HL-60 (cell line): ENCODE measurements at regions not wholly inside any gene's neighbourhood (a gene's known extent, or its start where the extent isn't known, plus 50 kb on each side); places are given as distances from the start of the nearest gene placed in this dataset.

Experiments
- DNase-seq, 2 experiments: peaks; one replicate each; pipeline ENCODE4 v3.0.0-alpha.2; 2010 to 2020; ENCODE audit warnings: low read depth in 1 of 2, low spot score in 1 of 2
- H3K27ac ChIP-seq: fragments of 250-450 bp; sonication (Bioruptor Pico); replicated peaks from 2 replicates; pipeline ENCODE4 v1.5.1; 2020; ENCODE audit warnings: mild to moderate bottlenecking, moderate library complexity
- H3K27me3 ChIP-seq: fragments of 250-450 bp; sonication (Bioruptor Pico); 2 replicates; pipeline ENCODE4 v1.5.1; 2021; ENCODE audit warnings: mild to moderate bottlenecking, moderate library complexity; ENCODE audit not compliant: insufficient read depth, poor library complexity, severe bottlenecking
- H3K4me3 ChIP-seq: replicated peaks from 2 replicates; pipeline ENCODE4 v1.5.1; 2011; ENCODE audit warnings: mild to moderate bottlenecking, control low read depth, low read length; ENCODE audit not compliant: insufficient read depth
- GABPA ChIP-seq: IDR thresholded peaks from 2 replicates; pipeline ENCODE4 v1.6.1; 2012; ENCODE audit warnings: low read depth
- POLR2AphosphoS5 ChIP-seq: IDR thresholded peaks from 2 replicates; pipeline ENCODE4 v1.6.1; 2012; ENCODE audit warnings: low read depth
- REST ChIP-seq: IDR thresholded peaks from 2 replicates; pipeline ENCODE4 v1.6.1; 2012; ENCODE audit warnings: low read depth; ENCODE audit not compliant: insufficient replicate concordance
- SPI1 ChIP-seq: IDR thresholded peaks from 2 replicates; pipeline ENCODE4 v1.6.1; 2012; ENCODE audit warnings: low read depth, mild to moderate bottlenecking, borderline replicate concordance
- TF ChIP-seq, protein P1 (sequence below): IDR thresholded peaks from one replicate; pipeline ENCODE4 v1.5.1; 2011; ENCODE audit warnings: low read length, control low read depth, inconsistent platforms; ENCODE audit not compliant: insufficient read depth

DNA sequence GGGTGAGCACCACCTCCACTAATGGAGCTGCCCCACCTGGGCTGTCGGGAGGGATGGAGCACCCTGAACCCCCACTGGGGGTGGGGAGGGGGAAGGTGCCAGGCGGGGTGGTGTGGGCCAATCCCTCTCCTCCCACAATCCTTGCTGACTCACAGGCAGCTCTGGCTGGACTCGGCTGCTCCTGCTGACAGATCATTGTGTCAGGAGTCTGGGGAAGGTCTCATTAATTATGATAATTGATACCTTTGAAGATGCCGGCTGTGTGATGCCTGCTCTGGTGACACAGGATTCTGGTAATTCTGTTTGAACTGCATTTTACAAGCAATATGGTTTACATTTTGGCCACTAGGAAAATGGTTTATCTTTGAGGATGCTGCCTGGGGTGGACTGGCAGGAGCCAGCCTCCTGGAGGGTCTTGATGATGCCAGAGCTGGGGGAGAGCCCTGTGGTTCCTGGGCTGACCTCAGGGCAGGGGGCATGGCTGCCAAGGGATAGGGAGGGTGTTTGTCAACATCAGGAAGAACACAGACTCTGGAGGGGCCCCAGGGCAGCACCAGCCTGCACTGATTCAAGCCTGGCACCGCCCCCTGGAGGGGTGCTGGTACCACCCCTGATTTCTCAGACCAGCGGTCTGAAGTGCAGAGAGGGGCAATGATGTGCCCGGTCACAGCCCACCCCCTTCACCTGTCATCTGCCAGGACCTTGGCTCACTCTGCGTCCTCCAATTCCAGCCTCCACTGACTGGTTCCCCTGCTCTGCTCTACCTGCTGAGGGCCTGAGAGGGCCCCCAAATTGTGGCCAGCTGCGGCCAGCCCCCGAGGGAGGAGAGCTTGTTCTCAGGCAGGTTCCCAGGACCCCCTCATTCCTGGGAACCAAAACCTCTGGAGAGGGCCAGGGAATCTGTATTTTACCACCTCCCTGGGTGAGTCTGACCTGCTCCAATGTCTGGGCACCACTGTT, 338.8 kb downstream of the MATN1 start:
- TF ChIP-seq SPI1, result no peak
- no peak for TF ChIP-seq POLR2AphosphoS5
- TF ChIP-seq, protein P1, sequence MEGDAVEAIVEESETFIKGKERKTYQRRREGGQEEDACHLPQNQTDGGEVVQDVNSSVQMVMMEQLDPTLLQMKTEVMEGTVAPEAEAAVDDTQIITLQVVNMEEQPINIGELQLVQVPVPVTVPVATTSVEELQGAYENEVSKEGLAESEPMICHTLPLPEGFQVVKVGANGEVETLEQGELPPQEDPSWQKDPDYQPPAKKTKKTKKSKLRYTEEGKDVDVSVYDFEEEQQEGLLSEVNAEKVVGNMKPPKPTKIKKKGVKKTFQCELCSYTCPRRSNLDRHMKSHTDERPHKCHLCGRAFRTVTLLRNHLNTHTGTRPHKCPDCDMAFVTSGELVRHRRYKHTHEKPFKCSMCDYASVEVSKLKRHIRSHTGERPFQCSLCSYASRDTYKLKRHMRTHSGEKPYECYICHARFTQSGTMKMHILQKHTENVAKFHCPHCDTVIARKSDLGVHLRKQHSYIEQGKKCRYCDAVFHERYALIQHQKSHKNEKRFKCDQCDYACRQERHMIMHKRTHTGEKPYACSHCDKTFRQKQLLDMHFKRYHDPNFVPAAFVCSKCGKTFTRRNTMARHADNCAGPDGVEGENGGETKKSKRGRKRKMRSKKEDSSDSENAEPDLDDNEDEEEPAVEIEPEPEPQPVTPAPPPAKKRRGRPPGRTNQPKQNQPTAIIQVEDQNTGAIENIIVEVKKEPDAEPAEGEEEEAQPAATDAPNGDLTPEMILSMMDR, result no peak
- H3K4me3 ChIP-seq, result no peak overlapping the region
- DNase-seq, result no peak
- H3K27ac ChIP-seq, result no peak overlapping the region
- H3K27me3 ChIP-seq, result no peaks in the 10 kb centered on the region

DNA sequence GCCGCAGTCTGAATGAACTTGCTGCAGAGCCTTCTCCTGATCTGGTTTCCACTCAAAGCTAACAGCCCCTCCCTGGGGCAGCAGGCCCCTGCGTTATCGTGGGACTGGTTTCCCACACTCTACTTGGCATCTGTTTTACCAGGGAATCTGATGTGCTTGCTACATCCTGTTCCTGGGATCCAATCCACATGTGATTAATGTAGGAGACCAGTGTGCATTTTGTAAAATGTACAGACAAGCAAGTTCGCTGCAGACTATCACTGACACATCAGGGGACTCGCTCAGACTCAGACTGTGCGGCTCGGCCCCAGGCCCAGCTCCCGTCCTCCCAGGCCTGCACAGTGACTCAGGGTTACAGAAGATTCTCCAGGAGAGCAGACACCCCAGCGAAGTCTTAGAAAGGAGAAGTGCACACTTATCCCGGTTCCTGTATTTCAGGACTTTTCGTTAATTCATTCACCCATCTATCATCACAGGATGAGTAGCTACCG, 340.1 kb downstream of the MATN1 start:
- TF ChIP-seq, protein P1, result no peak
- TF ChIP-seq POLR2AphosphoS5 (no peak), REST (no peak), SPI1 (no peak), GABPA (no peak)

GRCh38 chr1:30382496-30382895, 340.9 kb downstream of the MATN1 start:
- TF ChIP-seq, protein P1, result no peak
- TF ChIP-seq GABPA (no peak), SPI1 (no peak), REST (no peak), POLR2AphosphoS5 (no peak)
- Histone ChIP-seq H3K27me3 (no peaks in the 10 kb centered on the region), H3K4me3 (no peak overlapping the region), H3K27ac (no peak overlapping the region)
- no peak for DNase-seq

More for the DNA sequence above, 340.1 kb downstream of the MATN1 start:
- no peak overlapping the region for H3K27ac ChIP-seq
- no peak for DNase-seq
- H3K4me3 ChIP-seq, result no peak overlapping the region
- no peaks in the 10 kb centered on the region for H3K27me3 ChIP-seq
